K562 (cell line): ENCODE measurements at regions not wholly inside any gene's neighbourhood (a gene's known extent, or its start where the extent isn't known, plus 50 kb on each side); places are given as distances from the start of the nearest gene placed in this dataset.

ENCODE experiments used
- ATAC-seq: fragments of 200-7000 bp; cut with Tn5 transposase; 3 replicates; pipeline ENCODE4 v1.9.1; 2020; ENCODE audit warnings: moderate library complexity
- BruUV-seq: library from RNA; stranded (reverse); fragments of 400-500 nt; replicated peaks from 2 replicates; lab custom pipeline; 2021; lab: Mats Ljungman, UMichigan
- CTCF ChIA-PET: fragments of 300-600 bp; formaldehyde crosslinking; extraction: SDS; loops from one replicate; lab custom pipeline; 2021; ENCODE audit warnings: low intra/inter-chr PET ratio; lab: Yijun Ruan, JAX
- POLR2A ChIA-PET: fragments of 300-600, 350-650 bp; sonication (Branson Sonifier 250); formaldehyde crosslinking; extraction: SDS; loops from one replicate; lab custom pipeline; 2021; ENCODE audit warnings: antibody characterized with exemption, inconsistent platforms; lab: Yijun Ruan, JAX
- DNase-seq, 4 experiments: peaks; one replicate each; pipeline versions ENCODE4 v3.0.0 to v3.0.0-alpha.2; 2011 to 2018; ENCODE audit warnings: low spot score in 3 of 4, mixed read lengths in 3 of 4; ENCODE audit errors: extremely low read depth in 1 of 4
- FAIRE-seq: peaks from 2 replicates; lab custom pipeline; 2011; peaks lifted over from hg19 to GRCh38; lab: Jason Lieb, UNC
- H2AFZ ChIP-seq: 2 replicates; pipeline ENCODE4 v1.6.0; 2011; ENCODE audit warnings: low read depth, low read length, control low read depth, inconsistent platforms
- H3K27ac ChIP-seq: fragments of 200-600 bp; 3 replicates; pipeline ENCODE4 v1.8.0; 2011; ENCODE audit warnings: low read depth, mild to moderate bottlenecking, control low read depth, inconsistent platforms, low read length, moderate library complexity, mixed read lengths; ENCODE audit errors: extremely low read depth
- H3K27me3 ChIP-seq, 2 experiments: fragments of 300-600 bp in 1 of 2; 2 replicates in 1 of 2; 3 replicates in 1 of 2; pipeline versions ENCODE4 v1.6.0 to v1.8.0; 2011; ENCODE audit warnings: inconsistent platforms in 2 of 2, low read length in 2 of 2, mild to moderate bottlenecking in 1 of 2, mixed read lengths in 1 of 2, moderate library complexity in 1 of 2; ENCODE audit not compliant: control insufficient read depth in 2 of 2, insufficient read depth in 2 of 2
- H3K36me3 ChIP-seq: fragments of 300-600 bp; 3 replicates; pipeline ENCODE4 v1.8.0; 2011; ENCODE audit warnings: mild to moderate bottlenecking, low read length, inconsistent platforms; ENCODE audit not compliant: control insufficient read depth, insufficient read depth
- H3K4me1 ChIP-seq, 2 experiments: fragments of 200-600 bp in 1 of 2; replicated peaks in 1 of 2; 2 replicates in 1 of 2; 3 replicates in 1 of 2; pipeline versions ENCODE4 v1.5.1 to v1.8.0; 2011; ENCODE audit warnings: inconsistent platforms in 2 of 2, low read length in 2 of 2, mild to moderate bottlenecking in 1 of 2, mixed read lengths in 1 of 2, moderate library complexity in 1 of 2; ENCODE audit not compliant: control insufficient read depth in 2 of 2, insufficient read depth in 2 of 2
- H3K4me2 ChIP-seq: 2 replicates; pipeline ENCODE4 v1.6.1; 2011; ENCODE audit warnings: low read length, control low read depth, inconsistent platforms, mixed read lengths; ENCODE audit not compliant: insufficient read depth
- H3K4me3 ChIP-seq: fragments of 200-600 bp; sonication (generic), shearing (Covaris generic); 2 replicates; pipeline ENCODE4 v1.5.1; 2016; ENCODE audit warnings: control low read depth, inconsistent platforms
- H3K79me2 ChIP-seq: fragments of 200-600 bp; 3 replicates; pipeline ENCODE4 v1.8.0; 2011; ENCODE audit warnings: low read length, inconsistent platforms; ENCODE audit not compliant: control insufficient read depth, insufficient read depth
- H3K9ac ChIP-seq, 2 experiments: 2 replicates each; pipeline versions ENCODE4 v1.6.0 to v1.6.1; 2011; ENCODE audit warnings: low read depth in 2 of 2, low read length in 2 of 2, control low read depth in 1 of 2, inconsistent platforms in 1 of 2, mild to moderate bottlenecking in 1 of 2, mixed read lengths in 1 of 2; ENCODE audit not compliant: insufficient read depth in 1 of 2
- H3K9me1 ChIP-seq: one replicate; pipeline ENCODE4 v1.6.0; 2011; ENCODE audit warnings: inconsistent platforms, mild to moderate bottlenecking, low read length, moderate library complexity; ENCODE audit not compliant: control insufficient read depth, insufficient read depth
- H3K9me3 ChIP-seq: replicated peaks from 2 replicates; pipeline ENCODE4 v1.5.1; 2011; ENCODE audit warnings: low read depth, low read length, inconsistent platforms; ENCODE audit not compliant: control insufficient read depth, insufficient read depth
- H4K20me1 ChIP-seq: replicated peaks from 2 replicates; pipeline ENCODE4 v1.6.1; 2011; ENCODE audit warnings: low read length, inconsistent platforms, mixed read lengths; ENCODE audit not compliant: control insufficient read depth, insufficient read depth
- CHD2 ChIP-seq: IDR thresholded peaks from 2 replicates; pipeline ENCODE4 v1.6.1; 2011; ENCODE audit warnings: low read depth, low read length
- MAZ ChIP-seq, 2 experiments: fragments of 450-650 bp in 1 of 2; sonication (generic) in 1 of 2; formaldehyde crosslinking; IDR thresholded peaks in 1 of 2; conservative IDR thresholded peaks in 1 of 2; 2 replicates each; pipeline versions ENCODE4 v1.4.0 to v1.5.0; 2020; ENCODE audit warnings: mild to moderate bottlenecking in 1 of 2, missing genetic modification reagents in 1 of 2
- SMARCC2 ChIP-seq: fragments of 450-650 bp; IDR thresholded peaks from 2 replicates; pipeline ENCODE4 v1.6.1; 2017; ENCODE audit warnings: antibody characterized with exemption, moderate library complexity, mild to moderate bottlenecking, low read depth
- SRF ChIP-seq, 2 experiments: fragments of 250-450, 450-650 bp in 1 of 2; sonication (Bioruptor Pico) in 1 of 2; sonication (generic) in 1 of 2; formaldehyde crosslinking; IDR thresholded peaks; 2 replicates each; pipeline versions ENCODE4 v1.5.0 to v1.5.1; 2020 to 2022; ENCODE audit warnings: mild to moderate bottlenecking in 1 of 2, missing genetic modification reagents in 1 of 2
- WGBS: fragments of 100-300 bp; shearing (Covaris generic); methylation state at CpG from one replicate; pipeline ENCODE4 v1.1.6; 2016; ENCODE audit warnings: low coverage, mixed read lengths; ENCODE audit not compliant: insufficient coverage; ENCODE audit errors: missing lambda C conversion rate; 5-methylcytosine and 5-hydroxymethylcytosine counted together
- in situ Hi-C: fragments of 300-500 bp; cut with MboI; formaldehyde crosslinking; loops from 4 replicates; pipeline ENCODE4 v1.15.0; 2018; ENCODE audit warnings: inconsistent platforms, mixed read lengths
- intact Hi-C: fragments of 100-400 bp; cut with micrococcal nuclease; formaldehyde crosslinking; loops from 2 replicates; pipeline ENCODE4 v1.14.2; 2022
- TF ChIP-seq, protein P1 (sequence below), 2 experiments: fragments of 450-650 bp; conservative IDR thresholded peaks; 2 replicates each; pipeline ENCODE4 v1.6.1; 2017; ENCODE audit warnings: mild to moderate bottlenecking in 2 of 2, moderate library complexity in 2 of 2

DNA sequence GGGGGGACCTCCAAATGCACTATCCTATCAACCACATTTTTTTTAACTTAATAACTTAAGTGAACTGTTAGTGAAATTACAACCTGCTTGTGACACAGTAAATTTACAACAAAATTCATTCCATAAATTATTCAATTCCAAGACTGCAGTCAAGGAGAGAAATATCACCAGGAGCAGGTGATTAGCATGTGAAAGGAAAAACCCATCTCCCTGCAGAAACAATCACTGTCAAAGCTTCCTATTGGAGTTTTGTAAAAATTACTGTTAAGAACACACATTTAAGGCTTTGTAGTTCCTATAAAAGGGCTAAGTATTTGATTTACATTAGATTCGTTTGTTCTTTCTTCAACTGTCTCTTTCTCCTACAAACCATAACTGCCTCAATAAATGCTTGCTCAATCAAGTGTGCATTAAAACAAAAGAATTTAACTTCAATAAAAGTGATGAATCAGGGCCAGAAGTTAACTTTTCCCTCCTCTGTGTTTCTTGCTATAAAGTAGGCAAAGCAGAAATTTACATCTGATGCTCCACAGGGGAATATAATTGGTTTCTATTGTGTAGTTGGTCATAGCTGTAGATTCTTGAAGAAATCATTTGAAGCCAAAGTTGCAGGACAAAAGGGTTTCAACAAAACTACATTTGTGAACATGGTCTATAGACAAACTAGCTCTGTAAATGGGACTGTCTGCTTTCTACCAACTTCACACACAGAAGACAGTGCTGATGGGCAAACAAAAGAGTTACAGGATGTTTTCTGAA lies 195.1 kb upstream of the PSMD7 start:
- WGBS, result 0% methylated on average over 1 of the region's 1 CpG
- POLR2A ChIA-PET, result no interaction called here
- CTCF ChIA-PET, result no interaction called here
- H2AFZ ChIP-seq, result no peak overlapping the region
- ATAC-seq (no peak), FAIRE-seq (no peak), DNase-seq (no peak)
- no peaks in the 10 kb centered on the region for H3K27me3 ChIP-seq
- H3K4me1 ChIP-seq, result no peaks in the 10 kb centered on the region
- no peak overlapping the region for H3K9ac ChIP-seq
- no peaks in the 10 kb centered on the region for H4K20me1 ChIP-seq
- BruUV-seq, result no TSS peak
- TF ChIP-seq, protein P1, sequence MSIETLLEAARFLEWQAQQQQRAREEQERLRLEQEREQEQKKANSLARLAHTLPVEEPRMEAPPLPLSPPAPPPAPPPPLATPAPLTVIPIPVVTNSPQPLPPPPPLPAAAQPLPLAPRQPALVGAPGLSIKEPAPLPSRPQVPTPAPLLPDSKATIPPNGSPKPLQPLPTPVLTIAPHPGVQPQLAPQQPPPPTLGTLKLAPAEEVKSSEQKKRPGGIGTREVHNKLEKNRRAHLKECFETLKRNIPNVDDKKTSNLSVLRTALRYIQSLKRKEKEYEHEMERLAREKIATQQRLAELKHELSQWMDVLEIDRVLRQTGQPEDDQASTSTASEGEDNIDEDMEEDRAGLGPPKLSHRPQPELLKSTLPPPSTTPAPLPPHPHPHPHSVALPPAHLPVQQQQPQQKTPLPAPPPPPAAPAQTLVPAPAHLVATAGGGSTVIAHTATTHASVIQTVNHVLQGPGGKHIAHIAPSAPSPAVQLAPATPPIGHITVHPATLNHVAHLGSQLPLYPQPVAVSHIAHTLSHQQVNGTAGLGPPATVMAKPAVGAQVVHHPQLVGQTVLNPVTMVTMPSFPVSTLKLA (conservative IDR thresholded peaks at IDR 0.05), result no peak
- TF ChIP-seq MAZ (CRISPR knock-in tag; conservative IDR thresholded peaks at IDR 0.05 in 1 of 2, IDR thresholded peaks at IDR 0.05 in 1 of 2) (no peak), CHD2 (no peak), SRF (CRISPR knock-in tag; IDR thresholded peaks at IDR 0.05) (no peak), SMARCC2 (no peak)
- H3K9me3 ChIP-seq, result no peaks in the 10 kb centered on the region
- H3K27ac ChIP-seq, result no peak overlapping the region
- H3K9me1 ChIP-seq, result no peaks in the 10 kb centered on the region
- H3K36me3 ChIP-seq, result no peaks in the 10 kb centered on the region
- intact Hi-C loops (loop anchor here (10.0 kb wide), 1 partner anchor 153 kb away; no protein-coding TSS in a partner anchor), in situ Hi-C loops (no loop called here)
- H3K4me2 ChIP-seq, result no peak overlapping the region
- H3K79me2 ChIP-seq, result no peaks in the 10 kb centered on the region
- no peak overlapping the region for H3K4me3 ChIP-seq
